ENCODE measurements at regions not wholly inside any gene's neighbourhood (a gene's known extent, or its start where the extent isn't known, plus 50 kb on each side); places are given as distances from the start of the nearest gene placed in this dataset.

- intact Hi-C loops (cut with micrococcal nuclease; ENCODE audit: unreplicated experiment) = no loop called here
- no peaks in the 10 kb centered on the region for H3K27me3 ChIP-seq (replicated peaks; ENCODE audit: insufficient read depth, low read depth, low read length, poor library complexity)
- H3K4me3 ChIP-seq (ENCODE audit: low read depth, low read length, poor library complexity, severe bottlenecking) = no peak overlapping the region
- peaks cover 33% of the 10 kb centered on the region for H3K9me3 ChIP-seq (ENCODE audit: low read depth, low read length, poor library complexity, severe bottlenecking)
- H3K27ac ChIP-seq (ENCODE audit: low read depth, low read length, poor library complexity, severe bottlenecking) = no peak overlapping the region
- no peak for DNase-seq (ENCODE audit: low spot score)
- H3K4me1 ChIP-seq (ENCODE audit: insufficient read depth, low read length, poor library complexity, severe bottlenecking) = no peaks in the 10 kb centered on the region
- CTCF ChIA-PET = no interaction called here
- POLR2A ChIA-PET (ENCODE audit: low non-redundant PET) = no interaction called here
- no peaks in the 10 kb centered on the region for H3K36me3 ChIP-seq (ENCODE audit: insufficient read depth, low read length, poor library complexity, severe bottlenecking)
- no TSS peak for BruUV-seq (replicated peaks)
- TF ChIP-seq EZH2 (IDR thresholded peaks at IDR 0.05; ENCODE audit: borderline replicate concordance, low read depth, low read length, poor library complexity, severe bottlenecking) = no peak
- no peak for TF ChIP-seq CTCF (conservative IDR thresholded peaks at IDR 0.05; ENCODE audit: low read depth, low read length)
These were observed 1783.9 kb downstream of the SUCLG1 start for GRCh38 chr2:82675186-82675585.

DNA sequence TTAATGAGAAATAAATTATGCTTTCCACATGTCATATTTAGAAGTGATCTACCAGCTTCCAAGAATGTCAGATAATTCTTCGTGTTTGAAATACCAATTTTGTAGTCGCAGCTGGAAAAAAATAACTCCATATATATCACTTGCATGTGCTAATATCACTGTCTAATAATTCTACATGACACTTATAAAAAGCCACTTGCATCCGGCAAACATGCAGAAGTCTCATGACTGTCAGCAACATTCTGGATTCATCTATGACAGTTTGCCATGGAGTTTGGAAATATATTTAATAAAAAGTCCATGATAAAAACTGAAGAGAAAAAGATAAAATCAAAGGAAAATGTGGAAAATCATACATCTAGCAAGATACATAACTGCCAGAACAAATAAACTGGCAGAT is 1784.4 kb downstream of the SUCLG1 start:
- no peaks in the 10 kb centered on the region for H3K4me1 ChIP-seq (ENCODE audit: insufficient read depth, low read length, poor library complexity, severe bottlenecking)
- no peak overlapping the region for H3K4me3 ChIP-seq (ENCODE audit: low read depth, low read length, poor library complexity, severe bottlenecking)
- no TSS peak for BruUV-seq (replicated peaks)
- TF ChIP-seq EZH2 (IDR thresholded peaks at IDR 0.05; ENCODE audit: borderline replicate concordance, low read depth, low read length, poor library complexity, severe bottlenecking) (no peak), CTCF (conservative IDR thresholded peaks at IDR 0.05; ENCODE audit: low read depth, low read length) (no peak)
- intact Hi-C loops (cut with micrococcal nuclease; ENCODE audit: unreplicated experiment) = no loop called here
- POLR2A ChIA-PET (ENCODE audit: low non-redundant PET) = no interaction called here
- no peaks in the 10 kb centered on the region for H3K27me3 ChIP-seq (replicated peaks; ENCODE audit: insufficient read depth, low read depth, low read length, poor library complexity)
- no peaks in the 10 kb centered on the region for H3K36me3 ChIP-seq (ENCODE audit: insufficient read depth, low read length, poor library complexity, severe bottlenecking)
- CTCF ChIA-PET = no interaction called here
- no peak overlapping the region for H3K27ac ChIP-seq (ENCODE audit: low read depth, low read length, poor library complexity, severe bottlenecking)
- no peak for DNase-seq (ENCODE audit: low spot score)
- peaks cover 33% of the 10 kb centered on the region for H3K9me3 ChIP-seq (ENCODE audit: low read depth, low read length, poor library complexity, severe bottlenecking)

DNA sequence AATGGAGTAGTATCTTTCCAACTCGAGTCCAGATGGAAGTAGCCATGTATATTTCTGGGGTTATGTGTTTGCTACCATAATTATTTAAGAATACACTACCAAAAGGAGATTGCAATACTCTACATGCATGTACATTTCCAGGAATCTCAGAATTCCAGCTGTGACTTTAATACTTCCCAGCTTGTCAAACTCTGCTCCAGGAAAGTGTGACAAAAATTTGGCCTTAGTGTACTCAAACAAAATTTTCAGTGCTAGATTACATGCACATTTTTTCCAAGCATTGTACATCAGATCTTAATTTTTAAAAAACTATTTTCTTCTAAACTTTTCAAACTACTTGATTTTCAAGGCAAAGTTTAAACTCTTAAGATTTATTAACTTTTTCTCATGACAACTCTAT is 1791.6 kb downstream of the SUCLG1 start:
- no peak for TF ChIP-seq CTCF (conservative IDR thresholded peaks at IDR 0.05; ENCODE audit: low read depth, low read length)
- intact Hi-C loops (cut with micrococcal nuclease; ENCODE audit: unreplicated experiment) = no loop called here
- no peak for DNase-seq (ENCODE audit: low spot score)
- Histone ChIP-seq H3K27me3 (replicated peaks; ENCODE audit: insufficient read depth, low read depth, low read length, poor library complexity) (no peaks in the 10 kb centered on the region), H3K4me1 (ENCODE audit: insufficient read depth, low read length, poor library complexity, severe bottlenecking) (no peaks in the 10 kb centered on the region), H3K9me3 (ENCODE audit: low read depth, low read length, poor library complexity, severe bottlenecking) (peaks cover 36% of the 10 kb centered on the region), H3K27ac (ENCODE audit: low read depth, low read length, poor library complexity, severe bottlenecking) (no peak overlapping the region), H3K36me3 (ENCODE audit: insufficient read depth, low read length, poor library complexity, severe bottlenecking) (no peaks in the 10 kb centered on the region), H3K4me3 (ENCODE audit: low read depth, low read length, poor library complexity, severe bottlenecking) (no peak overlapping the region)
- BruUV-seq (replicated peaks) = no TSS peak
- ChIA-PET CTCF (no interaction called here), POLR2A (ENCODE audit: low non-redundant PET) (no interaction called here)

Measured in A673 (cell line).